Tibial nerve (tissue), 4 donors: ENCODE measurements at regions not wholly inside any gene's neighbourhood (a gene's known extent, or its start where the extent isn't known, plus 50 kb on each side); places are given as distances from the start of the nearest gene placed in this dataset.

ENCODE experiments used
- DNase-seq, 2 donors: peaks; one replicate each; pipeline ENCODE4 v3.0.0-alpha.2; 2019; ENCODE audit warnings: low spot score in 2 of 2
- H3K27ac ChIP-seq, 4 donors: fragments of 200-600 bp; sonication (generic) in 3 of 4; one replicate each; pipeline ENCODE4 v1.5.1; 2017 to 2019; ENCODE audit warnings: mild to moderate bottlenecking in 1 of 4
- H3K27me3 ChIP-seq, 2 donors: fragments of 200-600 bp; sonication (generic) in 1 of 2; one replicate each; pipeline versions ENCODE4 v1.5.1 to v1.6.0; 2017 to 2019
- H3K36me3 ChIP-seq, 3 donors: fragments of 200-600 bp; sonication (generic); one replicate each; pipeline ENCODE4 v1.5.1; 2018 to 2019
- H3K4me1 ChIP-seq, 4 donors: fragments of 200-600 bp; sonication (generic) in 3 of 4; one replicate each; pipeline ENCODE4 v1.5.1; 2017 to 2019
- H3K4me3 ChIP-seq, 4 donors: fragments of 200-600 bp; sonication (generic) in 3 of 4; one replicate each; pipeline ENCODE4 v1.5.1; 2017 to 2019; ENCODE audit warnings: mild to moderate bottlenecking in 1 of 4, moderate library complexity in 1 of 4
- H3K9me3 ChIP-seq, 4 donors: fragments of 200-600 bp; sonication (generic) in 3 of 4; one replicate each; pipeline ENCODE4 v1.5.1; 2017 to 2019
- CTCF ChIP-seq, 5 experiments: fragments of 200-600 bp in 3 of 5; fragments of 450-650 bp in 2 of 5; sonication (generic) in 3 of 5; IDR thresholded peaks; one replicate each; pipeline ENCODE4 v1.5.1; 2016 to 2019; ENCODE audit warnings: antibody characterized with exemption in 5 of 5, mild to moderate bottlenecking in 3 of 5, moderate library complexity in 2 of 5
- EP300 ChIP-seq, 2 donors: sonication (generic); formaldehyde crosslinking; IDR thresholded peaks; one replicate each; pipeline ENCODE4 v1.6.1; 2017; ENCODE audit warnings: antibody characterized with exemption in 2 of 2, mild to moderate bottlenecking in 1 of 2
- POLR2A ChIP-seq, 2 donors: fragments of 450-650 bp; IDR thresholded peaks; one replicate each; pipeline ENCODE4 v1.6.1; 2017; ENCODE audit warnings: antibody characterized with exemption in 2 of 2, mild to moderate bottlenecking in 2 of 2, moderate library complexity in 2 of 2
- WGBS, 2 donors: methylation state at CpG; one replicate each; pipeline ENCODE4 v1.1.5; 2018; 5-methylcytosine and 5-hydroxymethylcytosine counted together

- peak overlapping the region in 1 of 4 donors; percentile 42 for H3K27ac ChIP-seq
- no peak for DNase-seq
- H3K27me3 ChIP-seq, result no peaks in the 10 kb centered on the region
- 41 to 50% methylated on average over 9 of the region's 9 CpGs for WGBS, 2 donors
- H3K36me3 ChIP-seq, result no peaks in the 10 kb centered on the region
- no peak overlapping the region for H3K4me3 ChIP-seq
- H3K9me3 ChIP-seq, result no peaks in the 10 kb centered on the region
- peaks cover 0 to 15% (median 0%) of the 10 kb centered on the region in 4 donors for H3K4me1 ChIP-seq
- TF ChIP-seq CTCF (IDR thresholded peaks at IDR 0.05) (no peak), POLR2A (IDR thresholded peaks at IDR 0.05) (no peak)
These were observed 323.3 kb upstream of the ZNF507 start for GRCh38 chr19:32022044-32022640.

GRCh38 chr19:32022731-32023563, 322.5 kb upstream of the ZNF507 start:
- H3K4me1 ChIP-seq, result peaks cover 0 to 15% (median 0%) of the 10 kb centered on the region in 4 donors
- H3K4me3 ChIP-seq, result no peak overlapping the region
- no peak for TF ChIP-seq CTCF (IDR thresholded peaks at IDR 0.05)
- TF ChIP-seq POLR2A (IDR thresholded peaks at IDR 0.05), result no peak
- TF ChIP-seq EP300 (IDR thresholded peaks at IDR 0.05), result no peak
- no peak for DNase-seq
- H3K27ac ChIP-seq, result peak overlapping the region in 1 of 4 donors; percentile 59
- no peaks in the 10 kb centered on the region for H3K36me3 ChIP-seq
- H3K27me3 ChIP-seq, result no peaks in the 10 kb centered on the region
- no peaks in the 10 kb centered on the region for H3K9me3 ChIP-seq
- WGBS, 2 donors, result 26 to 31% methylated on average over 29 of the region's 29 CpGs

- H3K27me3 ChIP-seq, result no peaks in the 10 kb centered on the region
- no peak for DNase-seq
- no peaks in the 10 kb centered on the region for H3K36me3 ChIP-seq
- WGBS, 2 donors, result 23 to 33% methylated on average over 6 of the region's 6 CpGs
- H3K27ac ChIP-seq, result peak overlapping the region in 1 of 4 donors; percentile 59
- H3K4me1 ChIP-seq, result peaks cover 0 to 15% (median 0%) of the 10 kb centered on the region in 4 donors
- no peaks in the 10 kb centered on the region for H3K9me3 ChIP-seq
- no peak for TF ChIP-seq POLR2A (IDR thresholded peaks at IDR 0.05)
- no peak overlapping the region for H3K4me3 ChIP-seq
These were observed 321.9 kb upstream of the ZNF507 start for GRCh38 chr19:32023564-32023832.

GRCh38 chr19:32029235-32029634, 316.2 kb upstream of the ZNF507 start:
- Histone ChIP-seq H3K4me3 (no peak overlapping the region), H3K9me3 (no peaks in the 10 kb centered on the region), H3K27ac (no peak overlapping the region), H3K4me1 (no peaks in the 10 kb centered on the region), H3K36me3 (no peaks in the 10 kb centered on the region), H3K27me3 (no peaks in the 10 kb centered on the region)
- WGBS, 2 donors, result 87 to 89% methylated on average over 6 of the region's 6 CpGs
- TF ChIP-seq EP300 (IDR thresholded peaks at IDR 0.05) (no peak), POLR2A (IDR thresholded peaks at IDR 0.05) (no peak), CTCF (IDR thresholded peaks at IDR 0.05) (no peak)
- DNase-seq, result no peak

- DNase-seq, result no peak
- no peak overlapping the region for H3K4me3 ChIP-seq
- no peak for TF ChIP-seq POLR2A (IDR thresholded peaks at IDR 0.05)
- no peak for TF ChIP-seq EP300 (IDR thresholded peaks at IDR 0.05)
- no peak for TF ChIP-seq CTCF (IDR thresholded peaks at IDR 0.05)
- no peaks in the 10 kb centered on the region for H3K27me3 ChIP-seq
- no peaks in the 10 kb centered on the region for H3K36me3 ChIP-seq
- H3K9me3 ChIP-seq, result no peaks in the 10 kb centered on the region
- no peak overlapping the region for H3K27ac ChIP-seq
- WGBS, 2 donors, result 75 to 78% methylated on average over 4 of the region's 4 CpGs
- H3K4me1 ChIP-seq, result no peaks in the 10 kb centered on the region
These were observed 312.8 kb upstream of the ZNF507 start for GRCh38 chr19:32032561-32032960.
